Right lung (tissue), 2 donors: ENCODE measurements at regions not wholly inside any gene's neighbourhood (a gene's known extent, or its start where the extent isn't known, plus 50 kb on each side); places are given as distances from the start of the nearest gene placed in this dataset.
"Not testable (repeated sequence)": the region's sequence is repeated elsewhere in the genome, so short reads cannot be mapped to it uniquely, and the experiment has no call there.

Experiments
- DNase-seq, 2 donors: peaks; one replicate each; pipeline ENCODE4 v3.0.0-alpha.2; 2013

DNA sequence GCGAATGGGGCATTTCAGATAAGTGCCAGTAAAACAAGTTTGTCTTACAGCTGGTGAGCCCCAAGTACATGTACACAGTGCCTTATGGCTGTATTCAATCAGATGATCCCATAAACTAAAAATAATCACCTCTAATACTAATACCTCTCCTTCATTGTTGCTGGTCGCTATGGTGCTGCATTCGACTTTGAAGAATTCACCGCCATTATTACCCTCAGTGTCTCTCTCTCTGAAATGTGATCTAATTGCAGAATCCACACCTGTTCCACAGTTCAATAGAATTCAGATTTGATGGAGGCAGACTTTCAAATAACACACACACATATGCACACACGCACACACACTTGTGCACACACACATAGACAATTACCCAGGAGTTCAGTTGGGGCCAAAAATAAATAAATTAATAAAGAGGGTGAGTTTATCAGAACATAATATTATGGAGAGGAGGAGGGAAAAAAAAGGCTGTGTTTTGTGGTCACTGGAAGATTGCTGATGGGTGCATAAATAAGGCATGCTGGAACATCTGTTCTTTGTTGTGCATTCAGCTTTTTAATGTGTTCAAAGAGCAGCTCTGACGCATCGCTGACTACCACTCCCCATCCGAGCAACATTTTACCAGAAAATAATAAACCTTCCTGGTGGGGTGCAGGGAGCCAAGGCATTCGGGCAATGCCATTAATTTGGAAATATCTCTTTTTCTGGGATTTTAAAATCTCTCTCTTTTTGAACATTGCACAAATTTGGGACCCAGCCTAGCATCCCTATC is 235.7 kb downstream of the SATB1 start:
- no peak for DNase-seq

DNA sequence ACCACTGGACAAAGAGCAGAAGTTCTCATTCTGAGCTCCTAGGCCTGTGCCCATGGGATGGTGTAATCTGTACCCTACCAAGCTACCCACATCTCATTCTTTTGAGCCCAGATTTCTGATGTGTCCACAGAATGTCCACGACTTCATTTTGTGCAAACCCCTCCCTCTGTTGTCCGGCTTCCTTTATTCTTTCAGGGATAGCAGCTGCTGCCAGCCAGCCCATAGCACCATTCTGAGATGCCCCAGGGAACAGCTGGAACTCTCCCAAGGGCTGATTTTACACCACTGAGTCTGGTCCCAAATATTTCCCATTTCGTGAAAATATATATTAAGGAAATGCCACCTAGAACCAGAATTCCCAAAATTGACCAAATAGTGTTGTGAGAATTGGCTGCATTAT is 236.6 kb downstream of the SATB1 start:
- no peak for DNase-seq

DNA sequence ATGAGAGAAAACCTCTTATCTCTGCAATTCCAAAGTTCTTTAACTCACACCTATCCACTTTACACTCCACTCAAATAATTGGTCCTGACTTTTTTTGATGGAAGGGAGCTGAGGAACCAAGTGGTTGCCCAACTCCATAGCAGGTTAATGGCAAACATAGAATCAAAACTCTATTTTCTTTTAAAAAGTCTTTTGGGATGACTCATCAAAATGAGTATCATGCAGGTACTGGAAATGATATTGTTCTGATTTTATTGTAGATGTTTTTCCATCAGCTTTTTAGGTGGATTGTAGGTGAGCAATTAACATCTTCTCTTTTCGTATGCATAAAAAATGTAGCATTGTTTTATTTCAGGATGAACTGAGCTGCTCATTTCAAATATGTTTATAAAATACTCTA is 239.5 kb downstream of the SATB1 start:
- DNase-seq: no peak

DNA sequence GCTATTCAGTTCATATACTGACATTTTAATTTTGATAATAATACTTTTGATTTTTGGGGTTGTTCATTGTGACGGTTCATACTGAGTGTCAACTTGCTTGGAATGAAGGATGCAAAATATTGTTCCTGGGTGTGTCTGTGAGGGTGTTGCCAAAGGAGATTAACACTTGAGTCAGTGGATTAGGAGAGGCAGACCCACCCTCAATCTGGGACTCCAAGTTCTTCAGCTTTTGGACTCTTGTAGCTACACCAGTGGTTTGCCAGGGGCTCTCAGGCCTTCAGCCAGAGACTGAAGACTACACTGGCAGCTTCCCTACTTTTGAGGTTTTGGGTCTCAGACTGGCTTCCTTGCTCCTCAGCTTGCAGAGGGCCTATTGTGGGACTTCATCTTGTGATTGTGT is 242.2 kb downstream of the SATB1 start:
- not testable (repeated sequence) for DNase-seq

DNA sequence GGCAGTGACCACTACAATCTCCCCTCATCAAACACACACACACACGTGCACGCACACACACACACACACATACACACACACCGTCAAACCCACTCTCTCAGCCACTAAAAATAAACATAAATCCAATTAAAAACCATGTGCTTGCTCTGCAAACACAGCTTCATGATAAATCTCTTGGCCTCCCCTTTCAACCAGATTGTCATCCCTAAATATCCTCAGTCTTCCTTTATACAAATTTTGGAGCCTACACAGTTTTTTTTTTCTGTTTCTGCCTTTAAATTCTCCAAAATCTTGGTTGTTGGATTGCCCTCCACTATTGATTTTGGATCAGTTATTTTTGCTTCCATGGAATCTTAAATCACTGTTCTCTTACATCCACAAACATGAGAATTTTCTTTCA is 245.6 kb downstream of the SATB1 start:
- DNase-seq: no peak

DNA sequence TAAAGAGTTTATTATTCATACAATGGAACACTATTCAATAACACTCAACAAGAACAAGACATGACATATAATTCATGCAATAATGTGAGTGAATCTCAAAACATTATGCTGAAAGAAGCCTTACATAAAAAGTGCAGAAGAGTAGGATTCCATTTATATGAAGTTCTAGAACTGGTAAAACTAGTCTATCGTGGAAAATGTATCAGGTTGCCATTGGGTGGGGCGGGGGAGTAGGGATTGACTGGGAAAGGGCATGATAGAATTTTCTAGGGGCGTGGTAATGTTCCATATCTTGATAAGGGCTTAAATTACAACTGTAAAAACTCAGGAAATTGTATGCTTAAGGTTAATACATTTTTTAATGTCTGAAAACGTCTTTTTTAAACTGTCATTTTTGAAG is 247.9 kb downstream of the SATB1 start:
- DNase-seq: no peak

DNA sequence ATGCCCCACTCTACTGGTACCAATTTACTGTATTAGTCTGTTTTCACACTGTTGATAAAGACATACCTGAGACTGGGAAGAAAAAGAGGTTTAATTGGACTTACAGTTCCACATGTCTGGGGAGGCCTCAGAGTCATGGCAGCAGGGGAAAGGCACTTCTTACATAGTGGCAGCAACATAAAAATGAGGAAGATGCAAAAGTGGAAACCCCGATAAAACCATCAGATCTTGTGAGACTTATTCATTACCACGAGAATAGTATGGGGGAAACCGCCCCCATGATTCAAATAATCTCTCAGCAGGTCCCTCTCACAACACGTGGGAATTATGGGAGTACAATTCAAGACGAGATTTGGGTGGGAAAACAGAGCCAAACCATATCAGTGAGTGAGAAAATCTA is 251.2 kb downstream of the SATB1 start:
- DNase-seq: not testable (repeated sequence)

DNA sequence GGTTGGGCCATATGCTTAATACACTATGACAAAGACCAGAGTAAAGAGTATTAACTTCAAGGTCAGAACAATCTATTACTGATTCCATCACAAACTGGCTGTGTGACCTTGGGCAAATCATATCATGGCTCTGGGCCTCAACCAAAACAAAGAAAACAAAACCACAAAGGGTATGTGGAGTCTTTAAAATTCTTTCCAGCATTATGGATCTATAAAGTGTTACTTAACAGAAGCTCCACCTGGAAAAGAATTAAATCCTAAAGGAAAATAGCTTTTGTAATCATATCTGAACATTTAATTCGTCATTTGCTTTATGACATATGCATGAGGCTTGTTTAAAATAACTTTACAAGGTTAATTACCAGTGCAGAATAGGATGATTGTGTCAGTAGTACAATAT is 265.5 kb downstream of the SATB1 start:
- no peak for DNase-seq

DNA sequence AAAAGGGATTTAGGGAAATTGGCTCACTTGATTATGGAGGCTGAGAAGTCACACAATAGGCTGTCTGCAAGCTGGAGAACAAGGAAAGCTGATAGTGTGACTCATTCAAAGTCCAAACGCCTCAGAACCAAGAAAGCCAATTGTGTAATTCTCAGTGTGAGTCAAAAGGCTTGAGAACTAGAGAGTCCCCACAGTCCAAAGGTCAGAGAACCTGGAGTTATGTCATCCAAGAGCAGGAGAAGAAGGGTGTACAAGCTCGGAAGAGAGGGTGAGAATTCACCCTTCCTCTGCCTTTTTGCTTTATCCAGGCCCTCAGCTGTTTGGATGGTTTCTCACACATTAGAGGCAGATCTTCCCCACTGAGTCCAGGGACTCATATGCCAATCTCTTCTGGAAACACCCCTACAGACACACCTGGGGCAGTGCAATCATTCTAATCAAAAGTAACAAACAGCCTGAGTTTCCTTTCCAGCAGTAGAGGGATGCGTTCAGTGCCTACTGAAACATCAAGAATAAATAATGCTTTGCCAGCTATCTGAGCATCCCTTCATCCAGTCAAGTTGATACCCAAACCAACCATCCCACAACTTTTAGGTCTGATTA is 271.5 kb downstream of the SATB1 start:
- no peak for DNase-seq

DNA sequence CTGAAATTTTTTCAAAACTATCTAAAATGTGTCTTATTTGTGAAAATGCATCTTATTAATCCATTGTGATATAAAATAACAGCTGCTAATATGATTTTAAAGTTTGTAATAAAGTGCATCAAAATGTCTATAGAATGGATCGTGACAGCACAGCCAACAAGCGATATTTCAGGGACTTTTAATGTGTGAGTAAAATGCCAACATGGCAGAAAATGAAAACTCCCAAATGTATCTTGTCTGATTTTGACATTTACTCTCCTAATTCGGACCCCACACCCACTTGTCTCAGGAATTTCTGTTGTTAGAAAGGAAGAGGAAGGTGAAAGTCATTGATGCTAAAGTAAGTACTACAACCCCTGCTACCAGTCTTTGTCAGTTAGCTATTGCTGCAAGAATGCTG is 273.9 kb downstream of the SATB1 start:
- no peak for DNase-seq

DNA sequence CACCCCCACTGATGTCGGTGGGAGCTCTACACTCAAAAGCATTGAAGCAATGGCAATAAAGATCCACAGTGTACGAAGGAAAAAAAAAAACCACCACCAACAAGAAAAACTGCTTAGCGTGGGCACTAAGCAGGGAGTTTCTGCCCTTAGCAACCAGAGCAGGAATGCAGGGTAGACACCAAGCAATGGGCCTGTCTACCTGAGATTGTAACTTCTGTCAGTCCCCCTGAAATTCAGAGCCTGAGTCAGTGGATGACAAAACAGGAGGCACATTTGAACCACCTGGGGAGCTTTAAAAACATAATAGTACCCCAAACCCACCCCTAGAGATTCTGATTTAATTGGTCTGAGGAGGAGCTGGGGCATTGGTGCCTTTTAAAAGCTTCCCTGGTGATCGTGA is 275.2 kb downstream of the SATB1 start:
- no peak for DNase-seq

DNA sequence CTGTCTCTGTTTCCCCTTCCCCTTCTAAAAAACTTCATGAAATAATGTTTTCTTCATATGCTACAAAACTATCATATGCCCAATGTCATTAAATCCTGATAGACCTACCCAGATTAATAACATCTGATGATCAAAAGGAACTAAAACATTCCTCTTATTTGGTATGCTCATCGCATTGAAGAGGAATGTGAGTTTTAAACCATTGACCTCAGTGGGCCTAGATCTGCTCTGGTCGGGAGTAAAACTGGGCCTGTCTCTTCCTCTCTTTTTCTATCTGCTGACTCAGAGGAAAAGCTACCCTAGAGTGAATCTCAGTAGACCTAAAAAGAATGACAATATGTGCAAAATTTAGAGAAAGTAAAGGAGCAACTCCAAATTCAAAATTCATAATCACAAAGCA is 275.8 kb downstream of the SATB1 start:
- DNase-seq: no peak

DNA sequence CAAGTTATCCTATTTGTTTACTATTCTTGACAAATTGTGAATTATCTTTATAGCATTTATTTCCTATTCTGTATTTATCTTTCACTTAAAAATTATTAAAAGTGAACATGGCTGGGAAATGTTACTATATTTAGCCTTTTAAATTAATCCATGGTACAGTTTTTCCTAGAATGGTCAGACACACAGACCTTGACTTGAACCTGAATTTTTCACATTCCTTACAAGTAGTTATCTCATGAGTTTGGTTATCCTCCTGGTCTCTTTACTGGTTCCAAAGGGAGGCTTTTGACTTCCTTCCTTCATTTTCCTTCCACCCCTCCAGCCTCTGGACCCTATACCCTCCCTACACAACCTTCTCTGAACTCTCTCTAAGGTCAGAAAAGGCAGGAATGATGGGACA is 280.6 kb downstream of the SATB1 start:
- DNase-seq: no peak

DNA sequence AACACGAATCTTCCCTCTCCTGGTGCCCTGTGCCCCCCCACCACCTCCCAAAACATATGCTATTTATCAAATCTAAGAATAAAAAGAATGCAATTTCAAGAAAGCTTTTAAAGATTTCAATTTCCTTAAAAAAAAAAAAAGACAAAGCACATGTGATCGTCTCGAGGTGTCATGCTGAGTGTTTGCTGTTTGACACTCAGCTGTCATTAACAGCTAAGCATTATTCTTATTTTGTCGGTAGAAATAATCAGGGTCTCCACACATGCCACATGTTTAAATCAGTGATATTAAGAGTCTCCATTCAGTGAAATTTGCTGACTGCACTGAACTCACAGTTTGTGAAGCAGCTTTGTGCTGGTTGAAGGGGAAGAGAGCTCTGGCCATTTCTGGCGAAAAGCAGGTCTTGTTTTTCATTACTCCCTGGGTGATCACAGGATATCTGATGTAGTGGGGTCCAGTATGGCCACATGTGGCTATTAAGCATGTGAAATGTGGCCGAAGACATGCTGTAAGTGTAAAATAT is 281.8 kb downstream of the SATB1 start:
- no peak for DNase-seq

DNA sequence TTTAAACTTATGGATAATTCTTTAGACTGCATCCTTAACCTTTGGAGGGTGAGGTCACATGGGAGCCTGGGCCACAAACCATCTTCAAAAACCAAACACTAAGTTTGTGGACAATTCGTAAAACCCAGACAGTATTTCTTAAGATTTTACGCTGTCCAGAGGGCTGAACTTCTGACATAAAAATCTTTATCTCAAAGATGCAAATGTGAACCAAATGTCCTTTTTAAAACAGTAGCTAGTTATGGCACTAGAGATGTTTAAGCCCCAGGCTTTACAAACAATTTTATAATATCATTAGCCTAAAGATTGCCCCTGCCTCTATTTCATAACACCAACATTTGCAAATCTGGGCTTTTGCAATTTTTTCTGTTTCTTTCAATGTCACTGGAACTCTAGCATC is 287.2 kb downstream of the SATB1 start:
- no peak for DNase-seq

DNA sequence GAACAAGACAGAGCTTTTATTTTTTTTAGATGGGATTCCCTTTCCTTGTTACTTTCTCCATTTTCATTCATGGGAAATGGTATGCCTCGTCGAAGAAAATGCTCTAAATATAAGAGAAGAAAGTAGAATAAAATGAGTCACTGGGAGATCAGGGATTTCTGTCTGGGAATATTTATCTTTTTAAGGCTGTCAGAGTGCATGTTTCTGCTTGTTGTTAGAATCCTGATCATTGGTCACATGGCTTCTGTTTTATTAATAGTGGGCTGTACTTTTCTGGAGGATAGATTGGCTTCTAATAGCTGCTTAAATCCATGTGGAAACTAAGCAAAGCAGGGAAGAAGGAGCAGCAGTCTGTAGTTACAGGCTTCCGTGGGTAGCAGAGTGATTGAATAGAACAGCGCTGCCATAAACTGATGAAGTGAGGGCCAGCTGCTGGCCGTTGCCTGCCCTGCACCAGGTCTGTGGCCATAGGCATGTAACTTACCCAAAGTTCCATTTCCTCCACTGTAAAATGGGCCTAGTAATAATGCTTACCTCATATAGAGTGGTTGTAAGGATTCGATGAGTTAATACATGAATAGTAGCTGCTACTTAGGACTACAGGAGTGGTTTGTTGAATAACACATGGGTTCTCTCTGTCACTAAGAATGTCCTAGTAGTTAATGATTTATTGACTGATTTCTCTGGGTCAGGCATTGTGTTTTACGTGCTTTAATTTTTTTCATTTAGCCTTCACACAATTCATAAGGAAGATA is 289.9 kb downstream of the SATB1 start:
- DNase-seq: no peak

DNA sequence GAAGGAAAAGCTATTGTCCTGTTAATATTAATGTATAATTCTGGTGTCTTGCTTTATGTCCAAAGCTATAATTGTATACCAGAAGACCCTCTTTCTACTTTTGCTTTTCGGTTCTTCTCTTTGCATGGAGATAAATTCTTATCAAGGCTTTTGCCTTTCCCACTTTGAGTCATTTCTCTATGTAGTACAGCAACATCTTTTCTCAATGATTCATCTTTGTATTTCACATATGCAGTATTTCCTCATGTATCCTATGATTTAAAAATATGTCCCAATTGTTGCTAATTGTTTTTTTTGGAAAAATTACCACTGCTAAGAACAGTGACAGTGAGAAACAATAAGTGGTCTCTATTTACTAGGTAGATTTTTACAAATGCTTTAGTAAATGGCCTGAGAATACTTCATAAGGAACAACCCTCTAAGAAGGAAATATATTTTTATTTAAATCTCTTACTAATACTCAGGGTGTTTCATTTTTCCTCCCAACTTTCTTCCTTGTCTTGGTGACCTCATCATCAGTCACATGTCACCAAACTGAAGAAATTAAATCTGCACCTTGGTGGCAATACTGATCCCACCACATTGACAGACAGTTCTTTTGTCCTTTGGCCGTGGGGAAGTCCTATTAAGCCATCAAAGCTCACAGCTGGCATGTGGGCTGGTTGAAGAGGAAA is 290.6 kb downstream of the SATB1 start:
- DNase-seq: no peak

DNA sequence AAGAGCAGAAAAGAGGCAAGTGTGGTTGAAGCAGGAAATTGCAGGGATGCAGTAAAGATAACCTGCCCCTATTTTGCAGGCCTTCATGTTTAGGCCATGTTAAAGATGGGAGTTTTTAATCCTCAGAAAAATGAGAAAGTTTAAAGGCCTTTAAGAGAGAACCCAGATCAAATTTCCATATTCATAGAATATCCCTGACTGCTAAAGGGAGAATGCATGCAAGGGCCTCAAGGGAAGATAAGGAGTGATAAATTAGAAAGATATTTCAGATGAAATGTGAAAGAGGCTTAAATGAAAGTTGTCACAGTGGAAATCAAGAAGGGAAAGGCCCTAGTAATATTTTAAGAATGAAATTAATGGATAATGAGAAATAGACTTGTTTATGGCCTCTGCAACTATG is 292.1 kb downstream of the SATB1 start:
- no peak for DNase-seq

DNA sequence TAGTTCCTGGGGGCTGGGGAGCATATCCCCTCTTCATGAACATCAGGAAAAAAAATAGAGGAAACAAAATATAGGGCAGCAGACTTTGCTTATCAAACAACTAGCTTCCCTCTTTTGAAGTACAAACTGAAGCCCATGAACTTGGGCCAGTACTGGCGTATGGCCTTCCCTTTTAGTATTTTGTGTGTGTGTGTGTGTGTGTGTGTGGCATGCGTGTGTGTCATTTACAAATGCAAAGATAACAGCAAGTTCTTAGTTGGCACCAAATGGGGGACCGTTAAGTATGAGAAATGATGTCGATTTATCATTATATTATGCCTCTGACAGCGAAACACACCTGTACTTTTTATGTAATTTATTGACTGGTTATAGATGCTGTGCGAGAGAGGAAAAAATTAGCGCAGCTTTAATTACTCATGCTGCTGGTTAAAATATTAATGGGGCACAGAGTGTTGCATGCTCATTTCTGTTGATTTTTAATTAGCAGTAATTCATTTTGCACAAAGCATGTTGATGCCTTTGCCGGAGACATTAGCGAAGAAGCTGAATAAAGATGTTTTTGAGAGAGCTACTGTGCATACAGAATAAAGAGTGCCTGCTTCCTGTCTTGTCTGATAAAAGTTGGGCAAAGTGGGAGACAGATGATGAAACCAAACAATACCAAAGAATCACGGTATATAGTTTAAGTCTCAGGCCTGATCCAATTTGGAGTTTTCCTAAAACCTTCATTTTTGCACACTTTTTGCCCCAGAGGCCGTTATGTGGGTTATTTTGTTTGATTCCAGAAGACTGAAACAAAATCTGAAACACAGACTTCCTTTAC is 297.1 kb downstream of the SATB1 start:
- no peak for DNase-seq

DNA sequence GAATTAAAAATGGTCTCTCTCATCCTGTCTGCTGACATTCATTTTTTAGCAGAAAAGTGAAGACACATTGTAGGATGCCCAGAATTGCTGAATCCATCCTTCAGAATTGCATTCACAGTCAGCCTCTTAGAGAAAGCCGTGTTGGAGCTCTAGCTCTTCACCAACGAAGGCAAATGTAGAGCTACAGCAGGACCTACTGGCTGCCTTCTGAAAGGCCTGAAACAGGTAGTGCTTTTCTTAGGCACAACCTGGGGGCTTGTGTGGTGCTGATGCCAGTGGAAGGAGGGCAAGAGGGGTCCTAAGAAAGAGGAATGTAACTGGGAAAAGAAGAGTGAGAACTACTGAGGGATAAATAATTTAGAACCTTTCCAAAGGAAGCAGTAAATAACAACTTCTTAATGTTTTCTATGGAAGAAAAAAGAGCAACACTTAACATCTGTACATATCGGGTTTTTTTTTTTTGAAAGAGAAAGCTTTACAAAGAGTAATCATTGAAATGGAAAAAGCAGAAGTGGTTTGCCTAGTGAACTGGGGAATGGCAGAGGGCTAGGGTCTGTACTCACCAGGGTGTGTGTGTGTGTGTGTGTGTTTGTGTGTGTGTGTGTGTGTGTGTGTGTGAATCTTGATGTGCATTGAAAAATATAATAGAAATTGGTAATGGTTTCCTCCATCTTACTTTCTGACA is 297.8 kb downstream of the SATB1 start:
- DNase-seq: no peak

DNA sequence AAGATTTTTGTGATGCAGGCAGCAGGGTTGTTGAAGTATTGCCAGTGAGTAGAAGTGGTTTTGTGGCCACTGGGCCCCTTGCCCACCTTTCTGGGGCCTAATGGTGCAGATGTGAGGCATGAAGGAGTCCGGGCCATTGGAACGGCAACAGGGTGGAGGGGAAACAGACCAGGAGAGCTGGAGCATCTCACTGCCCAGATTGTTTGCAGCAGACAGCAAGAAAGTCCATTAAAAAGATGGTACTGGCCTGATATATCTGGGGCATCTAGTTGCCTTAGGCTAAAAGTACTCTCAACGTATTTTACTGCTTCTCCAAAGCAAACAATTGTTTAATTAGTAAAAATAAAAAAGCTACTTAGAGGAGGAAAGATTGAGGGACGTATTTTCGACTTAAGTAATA is 298.4 kb downstream of the SATB1 start:
- no peak for DNase-seq
